HCEC 1CT (cell line): ENCODE measurements at regions not wholly inside any gene's neighbourhood (a gene's known extent, or its start where the extent isn't known, plus 50 kb on each side); places are given as distances from the start of the nearest gene placed in this dataset.
"Not testable (repeated sequence)": the region's sequence is repeated elsewhere in the genome, so short reads cannot be mapped to it uniquely, and the experiment has no call there.

ENCODE experiments used
- DNase-seq: peaks from one replicate; pipeline ENCODE4 v3.0.0-alpha.2; 2017

DNA sequence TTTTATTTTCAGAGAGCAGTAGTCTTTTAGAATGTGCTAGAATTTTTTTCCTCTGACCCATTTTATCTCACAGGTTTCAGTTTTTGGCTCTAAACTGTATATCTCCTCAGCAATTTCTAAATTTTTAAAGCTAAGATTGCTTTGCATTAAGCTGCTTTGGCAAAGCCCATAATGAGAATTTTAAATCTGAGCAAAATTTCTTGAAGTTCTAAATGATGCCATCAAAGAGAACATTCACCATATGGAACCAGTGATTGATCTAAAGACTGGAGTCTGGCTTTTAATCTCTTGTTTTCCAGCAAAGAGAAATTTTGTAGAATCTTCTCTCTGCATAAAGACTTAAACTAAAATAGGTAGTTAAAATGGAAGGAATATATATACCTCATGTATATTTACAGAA is 313.6 kb downstream of the TBC1D32 start:
- DNase-seq, result no peak

DNA sequence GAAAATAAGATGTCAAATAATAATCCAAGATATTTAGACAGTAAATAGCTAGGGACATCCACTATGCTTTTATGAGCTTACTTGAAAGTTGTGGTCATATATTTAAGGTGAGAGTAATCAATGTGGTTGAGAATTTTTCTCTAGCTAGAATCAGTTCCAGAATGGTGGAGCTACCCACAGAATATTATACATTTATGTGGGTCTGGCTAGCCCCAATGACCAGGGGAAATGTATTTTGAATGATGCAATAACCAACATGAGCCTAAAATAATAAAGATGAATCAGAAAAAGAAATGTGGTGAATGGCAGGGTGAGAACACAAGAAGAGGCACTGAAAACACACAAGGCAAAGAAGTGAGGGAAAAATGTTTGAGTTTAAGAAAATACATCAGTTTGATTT is 325.7 kb downstream of the TBC1D32 start:
- DNase-seq, result no peak

DNA sequence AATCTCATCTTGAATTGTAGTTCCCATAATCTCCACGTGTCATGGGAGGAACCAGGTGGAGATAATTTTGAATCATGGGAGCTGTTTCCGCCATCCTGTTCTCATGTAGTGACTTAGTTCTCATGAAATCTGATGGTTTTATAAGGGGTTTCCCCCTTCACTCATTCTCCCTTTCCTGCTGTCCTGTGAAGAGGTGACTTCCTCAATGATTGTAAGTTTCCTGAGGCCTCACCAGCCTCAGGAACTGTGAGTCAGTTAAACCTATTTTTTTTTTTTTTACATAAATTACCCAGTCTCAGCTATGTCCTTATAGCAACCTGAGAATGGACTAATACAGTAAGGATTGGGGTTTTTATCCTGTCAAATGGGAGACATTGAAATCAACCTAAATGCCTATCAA is 328.3 kb downstream of the TBC1D32 start:
- no peak for DNase-seq

DNA sequence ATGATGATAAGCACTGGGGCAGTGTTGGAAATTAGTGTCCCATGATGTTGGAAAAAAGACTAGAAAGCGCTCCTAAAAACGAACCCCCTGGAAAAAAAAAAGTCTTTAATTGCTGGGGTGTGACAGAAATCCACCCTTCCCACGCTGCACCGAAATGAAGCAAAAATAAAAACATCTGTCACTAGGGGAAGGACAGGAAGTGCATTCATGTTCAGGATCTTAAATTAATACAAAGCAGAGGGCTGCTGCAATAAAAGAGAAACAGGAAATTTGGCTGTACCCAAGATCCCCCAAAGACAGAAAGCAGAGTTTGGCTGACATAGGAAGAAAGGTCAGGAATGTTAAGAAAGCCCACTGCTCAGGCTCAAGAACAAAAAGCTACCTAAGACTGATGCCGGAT is 333.9 kb downstream of the TBC1D32 start:
- no peak for DNase-seq

DNA sequence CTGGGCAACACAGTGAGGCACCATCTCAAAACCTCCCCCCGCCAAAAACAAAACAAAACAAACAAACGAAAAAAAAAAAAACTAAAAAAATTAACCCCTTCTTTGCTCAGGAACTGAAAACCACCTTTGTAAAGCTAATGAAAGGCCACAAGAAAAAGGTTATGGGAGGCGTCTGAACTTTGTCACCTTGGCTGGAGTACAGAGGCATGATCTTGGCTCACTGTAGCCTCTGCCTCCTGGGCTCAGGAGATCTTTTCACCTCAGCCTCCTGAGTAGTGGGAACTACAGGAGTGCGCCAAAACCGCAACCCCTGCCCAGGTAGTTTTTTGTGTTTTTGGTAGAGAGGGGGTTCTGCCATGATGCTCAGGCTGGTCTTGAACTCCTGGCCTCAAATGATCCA is 337.9 kb downstream of the TBC1D32 start:
- no peak for DNase-seq

DNA sequence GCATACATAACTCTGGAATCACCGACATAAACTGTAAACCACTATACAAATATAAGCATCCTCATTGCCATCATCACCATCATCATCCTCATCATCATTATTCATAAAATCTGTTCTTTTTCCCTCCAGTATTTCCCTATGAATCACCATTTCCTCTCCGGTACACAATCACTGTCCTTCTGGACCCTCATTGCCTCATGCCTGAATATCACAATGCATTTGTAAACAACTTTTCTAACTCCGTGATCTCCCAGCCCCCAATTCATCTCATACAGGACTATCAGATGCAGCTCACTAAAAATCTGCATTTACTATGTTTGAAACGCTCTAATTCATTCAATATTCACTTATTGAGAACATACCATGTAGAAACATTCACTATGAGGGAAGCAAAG is 339.7 kb downstream of the TBC1D32 start:
- DNase-seq, result peak; percentile 39

DNA sequence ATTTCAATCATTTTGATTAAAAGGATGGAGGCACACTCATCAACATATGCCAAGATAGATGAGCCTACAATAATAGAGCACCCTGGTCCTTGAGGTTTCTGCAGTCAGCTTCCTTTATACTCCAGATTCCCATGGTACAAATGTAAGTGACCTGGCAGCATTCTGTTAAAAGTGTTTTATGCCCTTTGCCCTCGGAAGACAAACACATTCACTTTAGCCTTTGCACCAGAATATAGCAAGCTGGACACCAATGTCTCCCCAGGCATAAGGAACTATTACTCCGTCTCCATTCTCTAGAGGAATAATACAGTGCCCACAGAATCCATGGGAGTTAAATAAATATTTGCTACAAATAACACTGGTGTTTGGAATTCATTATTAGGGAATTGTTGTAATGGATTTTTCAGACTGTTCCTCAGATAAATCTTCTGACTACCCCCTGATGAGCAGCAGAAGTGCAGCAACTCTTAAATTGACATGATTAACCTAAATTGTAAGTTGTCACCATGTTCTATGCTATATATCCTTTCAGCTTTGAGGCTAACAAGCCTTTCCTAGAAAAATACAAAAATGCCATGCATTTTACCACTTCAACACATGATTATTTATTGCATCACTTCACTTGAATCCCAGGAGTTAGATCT is 340.2 kb downstream of the TBC1D32 start:
- DNase-seq, result no peak

DNA sequence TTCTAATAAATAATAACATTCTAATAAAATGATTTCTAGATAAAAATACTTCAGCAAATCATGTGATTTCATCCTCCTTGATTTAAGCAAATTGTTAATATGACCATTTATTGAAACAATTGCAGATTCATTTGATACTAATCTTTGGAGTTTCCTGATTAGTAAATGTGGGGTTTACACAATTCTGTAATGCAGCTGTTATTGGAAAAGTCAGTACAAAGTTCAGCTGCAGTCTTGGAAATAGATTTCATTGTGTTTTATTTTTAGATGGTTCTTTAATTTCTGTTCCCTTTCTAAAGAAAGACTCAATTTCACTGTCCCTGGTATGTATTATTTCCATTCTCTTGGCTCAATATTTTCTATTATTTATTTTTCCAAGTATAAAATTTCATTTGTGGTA is 342.0 kb downstream of the TBC1D32 start:
- DNase-seq, result no peak

DNA sequence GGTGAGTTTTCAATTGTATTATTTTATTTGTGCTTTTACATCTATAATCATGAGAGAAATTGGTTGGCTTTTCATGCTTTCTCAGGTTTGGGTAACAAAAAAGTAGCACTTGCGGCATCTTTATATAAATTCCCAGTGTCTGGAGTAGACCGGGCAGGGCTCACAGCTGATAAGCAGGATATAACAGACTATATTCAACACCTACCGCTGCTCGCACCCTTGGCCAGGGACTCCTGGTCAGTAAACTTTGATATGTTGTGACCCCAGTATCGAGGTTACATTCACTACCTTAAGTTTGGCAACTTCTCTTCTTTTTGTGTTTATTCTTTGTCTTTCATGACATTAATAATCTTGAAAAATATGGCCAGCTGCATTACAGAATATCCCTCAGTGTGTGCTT is 343.4 kb downstream of the TBC1D32 start:
- no peak for DNase-seq

DNA sequence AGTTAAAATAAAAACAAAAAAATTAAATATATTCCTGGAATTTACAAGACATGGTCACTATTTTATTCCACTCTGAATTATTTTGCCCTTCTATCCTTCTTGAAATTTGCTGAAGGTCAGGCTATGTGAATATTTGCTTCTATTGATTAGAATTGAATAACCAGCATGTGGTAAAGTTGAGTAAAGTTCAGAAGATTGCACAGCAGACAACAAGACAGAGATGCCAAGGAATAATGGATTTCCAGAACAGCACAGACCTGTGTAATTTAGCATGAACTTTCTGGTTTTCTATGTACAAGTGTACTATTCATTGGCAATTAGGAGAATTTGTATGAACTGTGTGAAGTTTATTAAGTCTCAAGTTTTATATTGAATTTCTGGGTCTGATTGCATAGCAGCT is 352.4 kb downstream of the TBC1D32 start:
- DNase-seq, result no peak

DNA sequence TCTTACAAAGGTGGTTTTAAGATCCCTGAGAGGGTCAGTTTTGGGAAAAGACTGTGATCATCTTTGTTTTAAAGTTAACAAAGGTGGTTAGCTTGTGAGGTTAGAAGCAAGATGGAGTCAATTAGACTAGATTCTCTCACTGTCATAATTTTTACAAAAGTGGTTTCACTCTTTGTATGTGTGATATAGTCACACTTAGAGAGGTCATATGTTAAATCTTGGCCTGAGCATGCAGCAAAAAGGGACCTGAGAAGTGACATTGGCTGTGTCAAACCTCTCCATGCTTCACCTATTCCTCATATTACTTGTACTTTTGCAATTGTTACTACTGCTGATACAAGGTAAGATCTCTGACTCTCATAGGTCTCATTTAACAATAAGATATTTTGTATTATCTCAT is 368.0 kb downstream of the TBC1D32 start:
- no peak for DNase-seq

DNA sequence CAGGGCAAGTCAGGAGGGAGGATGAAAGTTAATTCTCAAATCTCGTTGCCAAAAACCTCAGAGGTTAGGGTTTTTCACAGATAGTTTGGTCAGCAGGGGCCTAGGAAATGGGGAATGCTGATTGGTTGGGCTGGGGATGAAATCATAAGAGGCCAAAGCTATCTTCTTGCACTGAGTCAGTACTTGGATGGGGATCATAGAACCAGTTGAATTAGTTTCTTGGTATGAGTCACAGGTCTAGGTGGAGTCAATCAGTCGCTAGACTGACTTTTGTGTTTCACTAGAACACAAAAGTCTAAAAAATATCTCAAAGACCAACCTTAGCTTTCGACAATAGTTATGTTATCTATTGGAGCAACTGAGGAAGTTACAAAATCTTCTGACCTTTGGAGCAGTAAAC is 368.5 kb downstream of the TBC1D32 start:
- DNase-seq, result peak; percentile 26

DNA sequence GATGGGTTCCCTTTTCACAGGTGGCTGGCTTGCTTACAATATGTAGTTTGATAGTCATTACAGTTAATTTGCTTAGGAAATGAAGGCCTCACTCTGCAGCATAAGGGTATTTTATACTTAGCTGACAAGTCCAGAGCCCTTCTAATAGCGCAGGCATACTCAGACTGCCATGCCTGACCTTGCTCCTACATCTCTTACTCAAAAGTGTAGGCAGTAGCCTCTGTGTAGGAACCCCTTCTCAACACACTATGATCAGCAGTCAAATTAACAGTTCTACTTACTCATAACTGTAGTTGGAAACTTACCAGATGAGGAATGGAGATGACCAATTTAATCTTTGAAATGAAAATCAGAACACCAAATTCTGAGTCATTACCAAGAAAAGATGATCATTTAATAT is 373.5 kb downstream of the TBC1D32 start:
- no peak for DNase-seq

DNA sequence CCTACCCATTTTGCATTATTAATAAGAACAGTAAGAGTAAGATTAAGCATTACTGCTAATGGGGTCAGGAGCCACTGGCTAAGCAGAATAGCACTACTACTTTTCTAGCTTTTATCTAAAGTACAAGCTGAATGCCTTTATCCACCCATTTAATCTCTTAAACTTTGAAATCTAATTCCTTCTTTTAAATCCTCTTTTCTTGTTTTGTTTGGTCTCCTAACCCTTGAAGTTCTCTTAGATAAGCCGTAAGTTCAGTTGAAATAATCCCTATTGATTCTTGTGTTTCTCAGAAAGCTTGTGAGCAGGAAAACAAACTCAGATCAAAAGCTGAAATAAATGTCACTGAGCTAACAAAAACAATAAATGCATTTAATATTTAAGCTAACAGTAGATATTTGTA is 380.2 kb downstream of the TBC1D32 start:
- no peak for DNase-seq

DNA sequence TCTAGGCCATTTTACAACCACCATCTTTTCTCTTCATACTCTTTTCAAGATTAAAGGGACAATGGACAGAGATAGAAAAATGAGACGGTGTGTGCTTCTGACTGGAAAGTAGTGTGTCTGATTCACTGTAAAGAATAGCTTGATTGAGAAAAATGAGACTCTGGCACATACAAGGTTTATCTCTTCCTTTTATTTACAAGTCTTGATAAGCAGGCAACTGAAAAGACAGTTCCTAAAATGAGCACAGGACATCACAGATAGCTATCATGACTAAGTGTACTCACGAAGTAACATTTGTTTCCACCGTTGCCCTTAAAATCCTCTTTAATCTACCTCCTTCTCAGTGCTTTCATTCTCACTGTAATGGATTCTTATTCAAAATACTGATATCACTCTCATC is 383.0 kb downstream of the TBC1D32 start:
- no peak for DNase-seq

DNA sequence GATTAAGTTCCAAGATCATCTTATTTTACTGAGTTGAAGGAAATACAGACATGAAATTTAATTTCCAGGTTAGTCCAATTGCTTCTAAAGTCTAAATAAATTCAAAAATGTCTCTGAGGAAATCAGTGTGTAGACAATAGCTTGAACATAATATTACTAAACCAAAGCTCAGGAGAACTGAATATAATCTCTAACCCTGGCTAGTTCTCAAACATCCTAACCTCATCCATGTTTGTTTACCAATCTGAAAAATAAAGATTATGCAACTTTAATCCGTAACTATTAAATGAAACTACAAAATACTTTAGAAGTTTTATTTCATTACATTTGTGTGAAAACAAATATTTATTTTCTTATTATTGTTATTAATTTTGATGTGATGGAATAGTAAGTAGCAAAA is 387.2 kb downstream of the TBC1D32 start:
- DNase-seq, result no peak

DNA sequence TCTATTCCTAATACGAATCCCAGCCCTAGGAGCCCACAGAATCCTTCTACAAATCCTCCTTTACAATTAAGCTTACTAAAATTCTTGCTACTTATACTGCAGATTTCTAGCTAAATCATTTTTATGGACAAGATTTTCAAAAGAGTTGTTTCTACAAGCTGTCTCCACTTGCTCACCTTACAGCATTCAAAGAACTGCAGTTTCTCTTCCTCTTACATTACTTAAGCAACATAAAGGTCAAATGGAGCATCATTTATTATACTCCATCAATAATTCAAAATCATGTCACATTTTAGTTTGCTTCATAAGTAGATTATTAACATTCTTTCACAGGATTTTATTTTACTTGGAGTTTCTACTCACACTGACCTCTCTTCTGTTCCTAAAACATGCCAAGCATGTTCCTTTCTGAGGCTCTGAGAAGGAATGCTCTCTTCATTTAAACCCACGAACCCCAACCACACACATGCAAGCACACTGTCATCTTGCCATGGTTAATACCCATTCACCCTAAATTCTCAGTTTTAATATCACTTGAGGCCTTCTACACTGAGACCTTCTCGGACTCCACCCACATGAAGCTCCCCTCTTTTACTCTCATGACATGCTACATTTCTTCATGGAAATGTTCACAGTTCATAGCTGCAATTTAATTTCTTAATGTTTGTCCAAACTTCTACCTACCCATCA is 388.2 kb downstream of the TBC1D32 start:
- DNase-seq, result no peak

DNA sequence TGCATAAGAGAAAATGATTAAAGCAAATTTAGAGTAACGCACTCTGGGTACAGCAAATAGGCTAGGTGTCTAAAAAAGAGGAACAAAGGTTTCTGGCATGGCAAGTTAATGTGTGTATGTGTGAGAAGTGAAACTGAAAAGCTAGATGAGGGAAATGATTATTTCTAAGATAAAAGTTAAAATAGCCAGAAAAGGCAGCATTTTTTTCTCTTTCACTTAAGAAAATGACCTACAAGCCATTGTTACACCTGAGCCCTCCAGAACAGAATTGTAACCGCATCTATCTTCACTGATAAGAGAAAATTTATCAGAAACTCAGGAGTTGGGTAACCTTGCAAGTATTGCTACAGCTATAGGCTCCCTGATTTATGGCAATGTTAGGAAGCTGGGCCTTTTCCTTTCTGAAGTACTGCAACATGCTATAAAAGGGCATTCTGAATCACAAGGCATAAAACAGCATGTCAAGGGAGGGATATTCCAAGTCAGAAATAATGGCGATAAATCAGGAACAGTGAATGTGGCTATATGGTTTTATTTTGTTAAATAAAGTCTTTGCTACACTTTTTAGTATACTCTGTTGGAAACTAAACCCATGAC is 395.3 kb downstream of the TBC1D32 start:
- no peak for DNase-seq

DNA sequence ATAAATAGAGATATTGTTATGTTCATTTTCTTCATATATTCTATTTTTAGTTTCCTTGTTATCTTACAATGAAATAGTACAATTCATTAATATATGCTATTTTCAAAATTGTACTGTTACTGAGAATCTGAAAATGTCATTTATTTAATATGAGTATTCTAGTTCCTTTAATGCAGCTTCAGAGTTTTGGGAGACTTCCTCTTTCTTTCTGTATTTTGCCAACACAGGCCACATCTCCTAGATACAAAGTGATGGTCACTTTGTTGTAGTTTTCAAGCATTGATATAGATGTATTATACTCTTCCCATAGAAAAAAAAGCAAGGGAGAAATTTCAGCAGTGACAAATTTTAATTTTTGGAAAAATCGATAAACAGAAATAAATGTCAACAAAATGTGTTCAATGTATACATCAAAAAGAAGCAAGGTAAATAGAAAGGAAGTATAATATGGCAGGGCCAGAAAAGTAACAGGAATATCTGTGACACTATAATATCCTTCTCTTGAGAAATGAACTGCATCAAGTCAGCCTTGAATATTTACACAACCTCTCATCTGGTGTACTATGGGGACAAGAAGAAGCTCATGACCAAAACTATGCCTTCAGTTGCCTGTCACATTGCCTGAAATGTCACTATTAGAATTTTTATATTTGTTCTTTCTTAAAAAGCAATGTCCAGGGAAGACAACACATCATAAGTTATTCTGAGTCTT is 396.0 kb downstream of the TBC1D32 start:
- DNase-seq, result no peak

DNA sequence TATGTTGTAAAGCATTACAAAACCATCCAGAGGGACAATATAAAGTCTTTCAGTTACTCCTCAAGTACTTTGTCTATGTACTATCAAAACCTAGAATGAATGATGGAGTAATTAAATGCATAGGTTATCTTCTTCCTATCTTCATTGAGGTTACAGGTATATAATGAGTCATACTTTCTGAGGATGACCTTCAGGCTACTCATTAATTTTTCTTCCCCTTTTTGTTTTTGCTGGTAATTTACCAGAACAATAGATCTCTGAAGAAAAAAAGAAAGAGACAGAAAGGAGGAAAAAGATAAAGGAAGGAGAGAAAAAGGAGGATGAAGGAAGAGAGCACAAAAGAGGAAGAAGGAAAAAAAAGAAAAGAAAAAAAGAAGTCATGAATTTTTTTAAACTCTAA is 398.4 kb downstream of the TBC1D32 start:
- no peak for DNase-seq

DNA sequence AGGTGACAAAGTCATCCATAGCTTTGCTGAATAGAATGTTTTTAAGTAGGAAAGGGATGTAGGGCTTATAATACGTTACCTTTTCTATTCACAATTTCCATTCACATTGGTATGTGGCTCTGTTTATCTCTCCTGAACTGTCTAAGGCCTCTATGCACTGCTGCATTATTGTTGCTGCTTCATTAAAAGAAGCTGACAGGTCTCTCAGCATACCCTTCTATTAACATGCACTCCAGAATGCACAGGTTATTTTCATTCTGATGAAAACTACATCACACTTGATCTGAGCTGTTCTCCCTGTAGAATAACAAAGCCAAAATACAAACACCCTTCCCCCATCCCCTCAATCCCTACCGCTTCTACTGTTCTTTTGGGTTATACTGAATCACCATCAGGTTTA is 399.3 kb downstream of the TBC1D32 start:
- DNase-seq, result no peak

DNA sequence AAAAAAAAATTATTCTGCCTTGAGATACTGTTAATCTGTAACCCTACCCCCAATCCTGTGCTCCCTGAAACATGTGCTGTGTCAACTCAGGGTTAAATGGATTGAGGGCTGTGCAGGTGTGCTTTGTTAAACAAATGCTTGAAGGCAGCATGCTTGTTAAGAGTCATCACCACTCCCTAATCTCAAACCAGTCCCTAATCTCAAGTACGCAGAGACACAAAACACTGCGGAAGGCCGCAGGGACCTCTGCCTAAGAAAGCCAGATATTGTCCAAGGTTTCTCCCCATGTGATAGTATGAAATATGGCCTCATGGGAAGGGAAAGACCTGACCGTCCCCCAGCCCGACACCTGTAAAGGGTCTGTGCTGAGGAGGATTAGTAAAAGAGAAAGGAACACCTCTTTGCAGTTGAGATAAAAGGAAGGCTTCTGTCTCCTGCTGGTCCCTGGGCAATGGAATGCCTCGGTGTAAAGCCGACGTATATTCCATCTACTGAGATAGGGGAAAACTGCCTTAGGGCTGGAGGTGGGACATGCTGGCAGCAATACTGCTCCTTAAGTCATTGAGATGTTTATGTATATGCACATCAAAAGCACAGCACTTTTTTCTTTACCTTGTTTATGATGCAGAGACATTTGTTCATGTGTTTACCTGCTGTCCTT is 402.6 kb downstream of the TBC1D32 start:
- not testable (repeated sequence) for DNase-seq

DNA sequence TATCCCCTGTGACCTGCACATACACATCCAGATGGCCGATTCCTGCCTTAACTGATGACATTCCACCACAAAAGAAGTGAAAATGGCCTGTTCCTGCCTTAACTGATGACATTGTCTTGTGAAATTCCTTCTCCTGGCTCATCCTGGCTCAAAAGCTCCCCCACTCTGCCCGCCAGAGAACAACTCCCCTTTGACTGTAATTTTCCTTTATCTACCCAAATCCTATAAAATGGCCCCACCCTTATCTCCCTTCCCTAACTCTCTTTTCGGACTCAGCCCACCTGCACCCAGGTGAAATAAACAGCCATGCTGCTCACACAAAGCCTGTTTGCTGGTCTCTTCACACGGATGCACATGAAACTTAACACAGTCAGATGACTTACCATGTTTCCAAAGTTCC is 403.8 kb downstream of the TBC1D32 start:
- DNase-seq, result not testable (repeated sequence)

DNA sequence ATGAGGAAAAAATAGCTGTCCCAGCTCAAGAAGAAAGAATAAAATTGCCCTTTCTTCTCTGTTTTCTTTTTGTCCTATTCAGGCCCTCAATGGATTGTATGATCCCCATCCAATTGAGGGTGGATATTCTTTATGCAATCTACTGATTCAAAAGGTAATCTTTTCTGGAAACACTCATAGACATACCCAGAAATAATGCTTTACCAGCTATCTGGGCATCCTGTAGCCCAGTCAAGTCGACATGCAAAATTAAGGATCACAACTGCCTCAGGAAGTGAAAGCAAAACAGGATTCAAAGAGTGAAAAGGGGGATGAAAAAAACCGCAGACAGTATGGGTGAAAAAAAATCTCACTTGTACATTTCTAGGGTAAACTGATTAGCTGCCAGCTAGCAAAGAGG is 410.1 kb downstream of the TBC1D32 start:
- DNase-seq, result no peak
